Calu3 (cell line): ENCODE measurements at regions not wholly inside any gene's neighbourhood (a gene's known extent, or its start where the extent isn't known, plus 50 kb on each side); places are given as distances from the start of the nearest gene placed in this dataset.
"Not testable (repeated sequence)": the region's sequence is repeated elsewhere in the genome, so short reads cannot be mapped to it uniquely, and the experiment has no call there.

Experiments
- BruUV-seq: library from RNA; stranded (reverse); fragments of 400-500 nt; replicated peaks from 2 replicates; lab custom pipeline; 2021; lab: Mats Ljungman, UMichigan
- CTCF ChIA-PET: fragments of 300-600 bp; sonication (Branson Sonifier 250); formaldehyde crosslinking; loops from one replicate; lab custom pipeline; 2022; ENCODE audit warnings: antibody characterized with exemption; lab: Charles Lee
- DNase-seq: peaks from one replicate; pipeline ENCODE4 v3.0.0; 2022
- H3K27ac Mint-ChIP-seq: one replicate; pipeline ENCODE4 v1.8.0; 2022; ENCODE audit warnings: mixed read lengths; ENCODE audit not compliant: unreplicated experiment
- H3K27me3 Mint-ChIP-seq: one replicate; pipeline ENCODE4 v1.8.0; 2022; ENCODE audit warnings: mixed read lengths; ENCODE audit not compliant: unreplicated experiment
- H3K36me3 Mint-ChIP-seq: one replicate; pipeline ENCODE4 v1.8.0; 2022; ENCODE audit warnings: mild to moderate bottlenecking, moderate library complexity, mixed read lengths; ENCODE audit not compliant: insufficient read depth, unreplicated experiment
- H3K4me1 Mint-ChIP-seq: one replicate; pipeline ENCODE4 v1.8.0; 2022; ENCODE audit warnings: mild to moderate bottlenecking, low read depth, mixed read lengths; ENCODE audit not compliant: unreplicated experiment
- H3K4me3 Mint-ChIP-seq: one replicate; pipeline ENCODE4 v1.8.0; 2022; ENCODE audit warnings: mild to moderate bottlenecking, low read depth, moderate library complexity, mixed read lengths; ENCODE audit not compliant: unreplicated experiment
- H3K9me3 Mint-ChIP-seq: one replicate; pipeline ENCODE4 v1.8.0; 2022; ENCODE audit warnings: low read depth, mixed read lengths; ENCODE audit not compliant: unreplicated experiment
- intact Hi-C: fragments of 100-400 bp; cut with micrococcal nuclease; formaldehyde crosslinking; loops from one replicate; pipeline ENCODE4 v1.10.0; 2022; ENCODE audit not compliant: unreplicated experiment
- TF ChIP-seq, protein P1 (sequence below): fragments of 200-600 bp; IDR thresholded peaks from one replicate; pipeline ENCODE4 v1.8.0; 2022; ENCODE audit warnings: antibody characterized with exemption; ENCODE audit not compliant: unreplicated experiment

DNA sequence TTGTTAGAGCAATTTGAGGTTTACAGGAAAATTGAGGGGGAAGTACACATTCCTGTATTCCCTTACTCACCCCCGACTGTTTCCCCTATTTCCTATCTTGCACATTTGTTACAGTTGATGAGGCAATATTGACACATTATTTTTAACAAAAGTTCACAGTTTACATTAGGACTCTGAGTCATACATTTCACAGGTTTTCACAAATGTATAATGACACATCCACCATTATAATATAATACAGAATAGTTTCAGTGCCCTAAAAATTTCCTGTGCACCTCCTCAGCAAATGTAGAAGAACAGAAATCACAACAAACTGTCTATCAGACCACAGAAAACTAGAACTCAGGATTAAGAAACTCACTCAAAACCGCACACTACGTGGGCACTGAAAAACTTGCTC is 160.6 kb upstream of the RMP24 start:
- peak overlapping the region; percentile 17 for H3K4me3 Mint-ChIP-seq
- intact Hi-C loops = no loop called here
- BruUV-seq = no TSS peak
- H3K27me3 Mint-ChIP-seq = peaks cover 1% of the 10 kb centered on the region
- TF ChIP-seq, protein P1, sequence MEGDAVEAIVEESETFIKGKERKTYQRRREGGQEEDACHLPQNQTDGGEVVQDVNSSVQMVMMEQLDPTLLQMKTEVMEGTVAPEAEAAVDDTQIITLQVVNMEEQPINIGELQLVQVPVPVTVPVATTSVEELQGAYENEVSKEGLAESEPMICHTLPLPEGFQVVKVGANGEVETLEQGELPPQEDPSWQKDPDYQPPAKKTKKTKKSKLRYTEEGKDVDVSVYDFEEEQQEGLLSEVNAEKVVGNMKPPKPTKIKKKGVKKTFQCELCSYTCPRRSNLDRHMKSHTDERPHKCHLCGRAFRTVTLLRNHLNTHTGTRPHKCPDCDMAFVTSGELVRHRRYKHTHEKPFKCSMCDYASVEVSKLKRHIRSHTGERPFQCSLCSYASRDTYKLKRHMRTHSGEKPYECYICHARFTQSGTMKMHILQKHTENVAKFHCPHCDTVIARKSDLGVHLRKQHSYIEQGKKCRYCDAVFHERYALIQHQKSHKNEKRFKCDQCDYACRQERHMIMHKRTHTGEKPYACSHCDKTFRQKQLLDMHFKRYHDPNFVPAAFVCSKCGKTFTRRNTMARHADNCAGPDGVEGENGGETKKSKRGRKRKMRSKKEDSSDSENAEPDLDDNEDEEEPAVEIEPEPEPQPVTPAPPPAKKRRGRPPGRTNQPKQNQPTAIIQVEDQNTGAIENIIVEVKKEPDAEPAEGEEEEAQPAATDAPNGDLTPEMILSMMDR = no peak
- CTCF ChIA-PET = no interaction called here
- peak overlapping the region; percentile 45 for H3K27ac Mint-ChIP-seq
- no peaks in the 10 kb centered on the region for H3K9me3 Mint-ChIP-seq
- peaks cover 21% of the 10 kb centered on the region for H3K4me1 Mint-ChIP-seq
- DNase-seq = no peak
- H3K36me3 Mint-ChIP-seq = no peaks in the 10 kb centered on the region

DNA sequence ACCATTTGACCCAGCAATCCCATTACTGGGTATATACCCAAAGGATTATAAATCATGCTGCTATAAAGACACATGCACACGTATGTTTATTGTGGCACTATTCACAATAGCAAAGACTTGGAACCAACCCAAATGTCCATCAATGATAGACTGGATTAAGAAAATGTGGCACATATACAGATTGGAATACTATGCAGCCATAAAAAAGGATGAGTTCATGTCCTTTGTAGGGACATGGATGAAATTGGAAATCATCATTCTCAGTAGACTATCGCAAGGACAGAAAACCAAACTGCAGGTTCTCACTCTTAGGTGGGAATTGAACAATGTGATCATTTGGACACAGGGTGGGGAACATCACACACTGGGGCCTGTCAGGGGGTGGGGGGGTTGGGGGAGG is 157.5 kb upstream of the RMP24 start:
- H3K27ac Mint-ChIP-seq, BruUV-seq, CTCF ChIA-PET, DNase-seq, H3K27me3 Mint-ChIP-seq, H3K9me3 Mint-ChIP-seq, H3K36me3 Mint-ChIP-seq, intact Hi-C loops, H3K4me3 Mint-ChIP-seq: not testable (repeated sequence)
- peaks cover 25% of the 10 kb centered on the region for H3K4me1 Mint-ChIP-seq

DNA sequence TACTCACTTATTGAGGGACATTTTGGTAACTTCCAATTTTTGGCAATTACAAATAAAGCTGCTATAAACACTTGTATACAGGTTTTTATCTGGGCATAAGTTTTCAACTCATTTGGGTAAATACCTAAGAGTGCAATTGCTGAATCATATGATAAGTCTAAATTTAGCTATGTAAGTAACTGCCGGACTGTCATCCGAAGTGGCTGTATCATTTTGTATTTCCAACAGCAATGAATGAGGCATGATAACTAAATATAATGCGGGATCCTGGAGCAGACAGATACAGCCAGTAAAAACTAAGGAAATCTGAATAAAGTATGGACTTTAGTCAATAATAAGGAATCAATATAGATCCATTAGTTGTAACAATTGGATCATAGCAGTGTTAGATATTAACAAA is 156.5 kb upstream of the RMP24 start:
- Mint-ChIP-seq H3K9me3 (no peaks in the 10 kb centered on the region), H3K27me3 (no peaks in the 10 kb centered on the region), H3K27ac (no peak overlapping the region), H3K36me3 (no peaks in the 10 kb centered on the region), H3K4me1 (peaks cover 26% of the 10 kb centered on the region), H3K4me3 (no peak overlapping the region)
- no peak for DNase-seq
- BruUV-seq = no TSS peak
- CTCF ChIA-PET = no interaction called here
- intact Hi-C loops = no loop called here
- TF ChIP-seq, protein P1 = no peak

DNA sequence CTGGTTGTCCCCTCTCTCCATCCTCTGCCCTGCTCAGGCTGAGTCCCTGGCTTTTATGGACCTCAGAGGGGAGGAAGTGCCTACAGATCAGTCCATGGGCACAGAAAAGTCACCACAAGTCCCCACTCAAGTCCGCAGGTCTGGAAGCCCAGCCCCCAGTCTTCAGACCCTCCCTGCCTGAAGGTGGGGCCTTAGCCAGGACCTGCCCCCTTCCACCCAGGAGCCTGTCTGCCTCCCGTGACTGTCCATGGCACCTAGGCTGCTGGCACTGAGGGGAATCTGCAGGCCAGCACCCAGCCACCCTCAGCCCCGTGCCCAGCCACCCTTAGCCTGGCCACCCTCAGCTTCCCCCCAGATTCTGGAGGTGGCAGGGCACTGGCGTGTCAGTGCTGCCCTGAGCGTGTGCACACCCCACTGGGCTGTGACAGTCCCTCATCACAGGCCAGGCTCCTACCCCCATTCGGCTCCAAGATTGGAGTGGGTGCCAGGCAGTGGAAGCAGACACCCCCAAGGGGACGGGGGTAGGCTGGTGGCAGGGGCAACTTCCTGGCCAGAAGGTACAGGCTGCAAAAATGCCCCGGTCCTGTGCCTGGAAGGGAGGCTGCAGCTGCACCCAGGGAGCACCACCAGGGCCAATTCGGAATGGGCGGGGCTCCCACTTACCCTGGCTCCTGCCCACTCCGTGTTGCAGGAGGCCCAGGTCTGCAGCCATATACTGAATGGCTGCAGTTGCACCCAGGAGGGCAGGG is 154.7 kb upstream of the RMP24 start:
- Mint-ChIP-seq H3K36me3 (no peaks in the 10 kb centered on the region), H3K27me3 (no peaks in the 10 kb centered on the region), H3K27ac (no peak overlapping the region), H3K9me3 (no peaks in the 10 kb centered on the region), H3K4me3 (no peak overlapping the region), H3K4me1 (peaks cover 8% of the 10 kb centered on the region)
- BruUV-seq = no TSS peak
- TF ChIP-seq, protein P1 = no peak
- CTCF ChIA-PET = no interaction called here
- no peak for DNase-seq
- intact Hi-C loops = no loop called here

DNA sequence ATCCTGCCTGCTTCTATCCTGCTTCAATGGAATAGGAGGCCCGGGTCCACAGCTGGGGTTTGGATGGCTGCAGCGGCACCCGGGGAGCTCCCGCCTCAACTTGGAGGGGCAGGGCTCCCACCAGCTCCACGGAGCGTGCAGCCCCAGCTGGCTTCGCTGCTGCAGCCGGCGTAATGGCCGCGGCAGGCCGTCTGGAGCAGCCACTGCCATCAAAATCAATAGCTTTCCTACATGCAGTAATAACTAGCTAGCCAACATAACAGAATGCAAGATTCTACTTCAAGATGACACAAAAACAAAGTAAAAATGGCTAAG is 154.2 kb upstream of the RMP24 start:
- Mint-ChIP-seq H3K4me1 (peaks cover 8% of the 10 kb centered on the region), H3K27ac (no peak overlapping the region), H3K9me3 (no peaks in the 10 kb centered on the region), H3K36me3 (no peaks in the 10 kb centered on the region), H3K27me3 (no peaks in the 10 kb centered on the region), H3K4me3 (no peak overlapping the region)
- BruUV-seq = no TSS peak
- no peak for DNase-seq
- intact Hi-C loops = no loop called here
- CTCF ChIA-PET = no interaction called here
- TF ChIP-seq, protein P1 = no peak
